ENCODE measurements at regions not wholly inside any gene's neighbourhood (a gene's known extent, or its start where the extent isn't known, plus 50 kb on each side); places are given as distances from the start of the nearest gene placed in this dataset.

GRCh38 chr19:5286465-5287029 lies 54.1 kb downstream of the PTPRS start:
- no peak overlapping the region for H4K5ac ChIP-seq (ENCODE audit: insufficient read length, low read depth, low read length)
- peaks cover 14% of the 10 kb centered on the region; the same call in 1 of the 2 replicates for H3K79me2 ChIP-seq (ENCODE audit: insufficient read depth, low read length)
- H3K4ac ChIP-seq (ENCODE audit: low read depth, low read length), result no peak overlapping the region
- H2BK120ac ChIP-seq (ENCODE audit: low read depth, low read length, poor library complexity, severe bottlenecking), result no peak overlapping the region
- H3T11ph ChIP-seq (ENCODE audit: low read length), result no peak overlapping the region
- H4K20me1 ChIP-seq (ENCODE audit: control insufficient read depth, insufficient read depth, insufficient read length), result no peaks in the 10 kb centered on the region
- Mint-ChIP-seq H3K27me3 (ENCODE audit: low read depth) (no peaks in the 10 kb centered on the region), H3K4me3 (no peak overlapping the region), H3K4me1 (peaks cover 3 to 12% of the 10 kb centered on the region in 2 experiments), H3K27ac (0 out of 7 replicates have a peak overlapping the region, but pooled peaks of 1 of the 3 experiments have one; percentile 66), H3K9me3 (no peaks in the 10 kb centered on the region), H3K36me3 (ENCODE audit: insufficient read depth in 1 of 3, low read depth in 3 of 3) (peaks cover 13 to 32% (median 28%) of the 10 kb centered on the region in 3 experiments; a peak in 6 of 7 replicates)
- H3K27me3 ChIP-seq (ENCODE audit: insufficient read depth, low read length), result no peaks in the 10 kb centered on the region
- H2BK15ac ChIP-seq (ENCODE audit: low read depth, low read length), result no peak overlapping the region
- H3K56ac ChIP-seq (ENCODE audit: insufficient read length, low read depth, low read length), result no peak overlapping the region
- H3K9ac ChIP-seq (ENCODE audit: extremely low read depth, insufficient read length, low read length), result no peak overlapping the region
- H4K91ac ChIP-seq (ENCODE audit: insufficient read length, low read depth, low read length), result no peak overlapping the region
- peaks cover 5% of the 10 kb centered on the region for H3K79me1 ChIP-seq (ENCODE audit: insufficient read depth, low read depth, low read length, poor library complexity, severe bottlenecking)
- no peak overlapping the region for H2BK12ac ChIP-seq (ENCODE audit: insufficient read length, low read depth, low read length)
- no peak overlapping the region for H2BK20ac ChIP-seq (ENCODE audit: low read depth, low read length, poor library complexity, severe bottlenecking)
- no peak overlapping the region for H2AFZ ChIP-seq (ENCODE audit: low read length)
- no peaks in the 10 kb centered on the region for H3K23me2 ChIP-seq (ENCODE audit: insufficient read length, low read depth, low read length, poor library complexity, severe bottlenecking)
- H3K14ac ChIP-seq (ENCODE audit: insufficient read depth, low read length), result no peak overlapping the region
- H4K8ac ChIP-seq (replicated peaks; ENCODE audit: insufficient read length, low read depth, low read length), result no peak overlapping the region
- no peak overlapping the region for H3K4me2 ChIP-seq (ENCODE audit: insufficient read depth, insufficient read length, low read length)
- no peak overlapping the region for H3K23ac ChIP-seq (ENCODE audit: insufficient read length, low read depth, low read length)
- H3K4me1 ChIP-seq (ENCODE audit: insufficient read depth, low read length), result no peaks in the 10 kb centered on the region; the same call in 1 of the 2 replicates
- no peak overlapping the region for H2BK5ac ChIP-seq (ENCODE audit: insufficient read length, low read length)
- no peaks in the 10 kb centered on the region for H3K9me3 ChIP-seq (ENCODE audit: control insufficient read depth, low read depth, low read length)
- no peak for TF ChIP-seq CTCF (conservative IDR thresholded peaks at IDR 0.05)
- DNase-seq, result no peak
- H3K18ac ChIP-seq (ENCODE audit: insufficient read length, low read depth, low read length), result no peak overlapping the region
- H3K27ac ChIP-seq (ENCODE audit: insufficient read length, low read depth, low read length), result no peak overlapping the region
- WGBS (ENCODE audit: extremely low coverage, insufficient read length, low lambda C conversion rate), result no CpG with 5 or more reads among the region's 3 CpGs
- H2AK5ac ChIP-seq (ENCODE audit: insufficient read length, low read length), result no peak overlapping the region
